ENCODE measurements at regions not wholly inside any gene's neighbourhood (a gene's known extent, or its start where the extent isn't known, plus 50 kb on each side); places are given as distances from the start of the nearest gene placed in this dataset.
"Not testable (repeated sequence)": the region's sequence is repeated elsewhere in the genome, so short reads cannot be mapped to it uniquely, and the experiment has no call there.

- no peak overlapping the region for H3K4me3 Mint-ChIP-seq
- H3K4me1 Mint-ChIP-seq, result peaks cover 2% of the 10 kb centered on the region
- peaks cover 5% of the 10 kb centered on the region for H3K27me3 Mint-ChIP-seq
- peaks cover 2% of the 10 kb centered on the region for H3K36me3 Mint-ChIP-seq
- H3K27ac Mint-ChIP-seq, result no peak overlapping the region
- DNase-seq (ENCODE audit: low spot score in 2 of 2) (no peak), ATAC-seq (ENCODE audit: low read depth) (no peak)
- no peaks in the 10 kb centered on the region for H3K9me3 Mint-ChIP-seq
Measured at GRCh38 chr13:74280093-74280794, 146.0 kb upstream of the KLF12 start.

- ATAC-seq (ENCODE audit: low read depth) (no peak), DNase-seq (ENCODE audit: low spot score in 2 of 2) (no peak)
- peaks cover 2% of the 10 kb centered on the region for H3K36me3 Mint-ChIP-seq
- peaks cover 2% of the 10 kb centered on the region for H3K4me1 Mint-ChIP-seq
- peaks cover 5% of the 10 kb centered on the region for H3K27me3 Mint-ChIP-seq
- no peak overlapping the region for H3K27ac Mint-ChIP-seq
- H3K4me3 Mint-ChIP-seq, result no peak overlapping the region
- H3K9me3 Mint-ChIP-seq, result no peaks in the 10 kb centered on the region
Measured at GRCh38 chr13:74278901-74279300, 144.7 kb upstream of the KLF12 start.

- Mint-ChIP-seq H3K9me3 (no peaks in the 10 kb centered on the region), H3K27ac (no peak overlapping the region), H3K36me3 (peaks cover 2% of the 10 kb centered on the region), H3K27me3 (peaks cover 5% of the 10 kb centered on the region), H3K4me3 (no peak overlapping the region), H3K4me1 (no peaks in the 10 kb centered on the region)
- DNase-seq (ENCODE audit: low spot score in 2 of 2) (no peak), ATAC-seq (ENCODE audit: low read depth) (no peak)
Measured at GRCh38 chr13:74274916-74275315, 140.7 kb upstream of the KLF12 start.

- Mint-ChIP-seq H3K27ac (no peak overlapping the region), H3K4me1 (no peaks in the 10 kb centered on the region), H3K36me3 (no peaks in the 10 kb centered on the region), H3K9me3 (no peaks in the 10 kb centered on the region), H3K4me3 (no peak overlapping the region), H3K27me3 (peaks cover 1% of the 10 kb centered on the region)
- no peak for DNase-seq (ENCODE audit: low spot score in 2 of 2)
- no peak for ATAC-seq (ENCODE audit: low read depth)
Measured at GRCh38 chr13:74273581-74273980, 139.4 kb upstream of the KLF12 start.

- DNase-seq (ENCODE audit: low spot score in 2 of 2), result no peak
- Mint-ChIP-seq H3K27ac (no peak overlapping the region), H3K9me3 (no peaks in the 10 kb centered on the region), H3K4me3 (no peak overlapping the region), H3K36me3 (no peaks in the 10 kb centered on the region), H3K4me1 (no peaks in the 10 kb centered on the region), H3K27me3 (no peaks in the 10 kb centered on the region)
- ATAC-seq (ENCODE audit: low read depth), result no peak
Measured at GRCh38 chr13:74272826-74273225, 138.6 kb upstream of the KLF12 start.

GRCh38 chr13:74270018-74270417 is 135.8 kb upstream of the KLF12 start:
- H3K36me3 Mint-ChIP-seq, result no peaks in the 10 kb centered on the region

GRCh38 chr13:74266861-74267260 is 132.7 kb upstream of the KLF12 start:
- Mint-ChIP-seq H3K4me3 (no peak overlapping the region), H3K27me3 (no peaks in the 10 kb centered on the region), H3K9me3 (peaks cover 10% of the 10 kb centered on the region), H3K36me3 (no peaks in the 10 kb centered on the region), H3K27ac (no peak overlapping the region), H3K4me1 (no peaks in the 10 kb centered on the region)
- DNase-seq (ENCODE audit: low spot score in 2 of 2), result no peak
- no peak for ATAC-seq (ENCODE audit: low read depth)

More at GRCh38 chr13:74270018-74270417, 135.8 kb upstream of the KLF12 start:
- H3K9me3 Mint-ChIP-seq, result peaks cover 2% of the 10 kb centered on the region
- H3K4me3 Mint-ChIP-seq, result no peak overlapping the region
- ATAC-seq (ENCODE audit: low read depth) (no peak), DNase-seq (ENCODE audit: low spot score in 2 of 2) (no peak)
- no peaks in the 10 kb centered on the region for H3K4me1 Mint-ChIP-seq
- no peak overlapping the region for H3K27ac Mint-ChIP-seq
- no peaks in the 10 kb centered on the region for H3K27me3 Mint-ChIP-seq

- Mint-ChIP-seq H3K4me3 (no peak overlapping the region), H3K27ac (no peak overlapping the region), H3K9me3 (peaks cover 10% of the 10 kb centered on the region), H3K4me1 (no peaks in the 10 kb centered on the region), H3K36me3 (no peaks in the 10 kb centered on the region), H3K27me3 (no peaks in the 10 kb centered on the region)
- DNase-seq (ENCODE audit: low spot score in 2 of 2) (no peak), ATAC-seq (ENCODE audit: low read depth) (no peak)
Measured at GRCh38 chr13:74266309-74266708, 132.1 kb upstream of the KLF12 start.

GRCh38 chr13:74264333-74264732 is 130.1 kb upstream of the KLF12 start:
- H3K9me3 Mint-ChIP-seq, result peaks cover 10% of the 10 kb centered on the region
- no peak overlapping the region for H3K27ac Mint-ChIP-seq
- ATAC-seq (ENCODE audit: low read depth), result no peak
- peaks cover 4% of the 10 kb centered on the region for H3K27me3 Mint-ChIP-seq
- no peak overlapping the region for H3K4me3 Mint-ChIP-seq
- DNase-seq (ENCODE audit: low spot score in 2 of 2), result no peak
- H3K4me1 Mint-ChIP-seq, result no peaks in the 10 kb centered on the region
- no peaks in the 10 kb centered on the region for H3K36me3 Mint-ChIP-seq

GRCh38 chr13:74260420-74260819 is 126.2 kb upstream of the KLF12 start:
- H3K27ac Mint-ChIP-seq; H3K9me3 Mint-ChIP-seq; DNase-seq (ENCODE audit: low spot score in 2 of 2); ATAC-seq (ENCODE audit: low read depth); H3K4me3 Mint-ChIP-seq; H3K4me1 Mint-ChIP-seq; H3K36me3 Mint-ChIP-seq: not testable (repeated sequence)
- H3K27me3 Mint-ChIP-seq, result peaks cover 10% of the 10 kb centered on the region

- Mint-ChIP-seq H3K36me3 (no peaks in the 10 kb centered on the region), H3K27ac (no peak overlapping the region), H3K4me3 (no peak overlapping the region), H3K4me1 (no peaks in the 10 kb centered on the region), H3K9me3 (peaks cover 5% of the 10 kb centered on the region), H3K27me3 (peaks cover 12% of the 10 kb centered on the region)
- DNase-seq (ENCODE audit: low spot score in 2 of 2), result no peak
- no peak for ATAC-seq (ENCODE audit: low read depth)
Measured at GRCh38 chr13:74259641-74260040, 125.4 kb upstream of the KLF12 start.

- Mint-ChIP-seq H3K4me3 (no peak overlapping the region), H3K27ac (no peak overlapping the region), H3K27me3 (peaks cover 12% of the 10 kb centered on the region), H3K4me1 (no peaks in the 10 kb centered on the region), H3K9me3 (peaks cover 2% of the 10 kb centered on the region), H3K36me3 (no peaks in the 10 kb centered on the region)
- DNase-seq (ENCODE audit: low spot score in 2 of 2), result no peak
- ATAC-seq (ENCODE audit: low read depth), result no peak
Measured at GRCh38 chr13:74258961-74259360, 124.8 kb upstream of the KLF12 start.

- no peak overlapping the region for H3K4me3 Mint-ChIP-seq
- H3K36me3 Mint-ChIP-seq, result no peaks in the 10 kb centered on the region
- no peaks in the 10 kb centered on the region for H3K9me3 Mint-ChIP-seq
- peaks cover 12% of the 10 kb centered on the region for H3K27me3 Mint-ChIP-seq
- DNase-seq (ENCODE audit: low spot score in 2 of 2), result no peak
- ATAC-seq (ENCODE audit: low read depth), result no peak
- H3K4me1 Mint-ChIP-seq, result no peaks in the 10 kb centered on the region
- H3K27ac Mint-ChIP-seq, result no peak overlapping the region
Measured at GRCh38 chr13:74256969-74257368, 122.8 kb upstream of the KLF12 start.

- Mint-ChIP-seq H3K4me1 (no peaks in the 10 kb centered on the region), H3K36me3 (no peaks in the 10 kb centered on the region), H3K9me3 (peaks cover 3% of the 10 kb centered on the region), H3K27me3 (peaks cover 13% of the 10 kb centered on the region), H3K4me3 (no peak overlapping the region), H3K27ac (no peak overlapping the region)
- ATAC-seq (ENCODE audit: low read depth), result no peak
- DNase-seq (ENCODE audit: low spot score in 2 of 2), result no peak
Measured at GRCh38 chr13:74253161-74253560, 119.0 kb upstream of the KLF12 start.

GRCh38 chr13:74251778-74252519 is 117.7 kb upstream of the KLF12 start:
- Mint-ChIP-seq H3K36me3 (no peaks in the 10 kb centered on the region), H3K27me3 (peaks cover 13% of the 10 kb centered on the region), H3K27ac (no peak overlapping the region), H3K9me3 (peaks cover 3% of the 10 kb centered on the region), H3K4me3 (no peak overlapping the region), H3K4me1 (no peaks in the 10 kb centered on the region)
- DNase-seq (ENCODE audit: low spot score in 2 of 2) (no peak), ATAC-seq (ENCODE audit: low read depth) (no peak)
